MM.1S (cell line): ENCODE measurements at regions not wholly inside any gene's neighbourhood (a gene's known extent, or its start where the extent isn't known, plus 50 kb on each side); places are given as distances from the start of the nearest gene placed in this dataset.

Experiments
- DNase-seq: peaks from one replicate; pipeline ENCODE4 v3.0.0-alpha.2; 2015
- H2AFZ ChIP-seq: fragments of 300-600 bp; sonication (generic); 2 replicates; pipeline ENCODE4 v1.6.0; 2016; ENCODE audit warnings: antibody characterized with exemption, low read length
- H3F3A ChIP-seq: fragments of 300-600 bp; sonication (generic); 2 replicates; pipeline ENCODE4 v1.6.1; 2016; ENCODE audit warnings: mild to moderate bottlenecking, antibody characterized with exemption, low read length, moderate library complexity, mixed read lengths; ENCODE audit not compliant: insufficient read depth
- H3K27ac ChIP-seq: fragments of 300-600 bp; sonication (generic); 2 replicates; pipeline ENCODE4 v1.5.1; 2016; ENCODE audit warnings: mild to moderate bottlenecking, low read length
- H3K27me3 ChIP-seq: fragments of 300-600 bp; sonication (generic); replicated peaks from 2 replicates; pipeline ENCODE4 v1.6.0; 2016; ENCODE audit warnings: low read length; ENCODE audit not compliant: insufficient read depth
- H3K36me3 ChIP-seq: fragments of 300-600 bp; sonication (generic); replicated peaks from 2 replicates; pipeline ENCODE4 v1.6.1; 2016; ENCODE audit warnings: mild to moderate bottlenecking, low read length, mixed read lengths; ENCODE audit not compliant: insufficient read depth
- H3K4me1 ChIP-seq: fragments of 300-600 bp; sonication (generic); 2 replicates; pipeline ENCODE4 v1.6.1; 2016; ENCODE audit warnings: low read length, mixed read lengths
- H3K4me2 ChIP-seq: fragments of 300-600 bp; sonication (generic); 2 replicates; pipeline ENCODE4 v1.6.0; 2016; ENCODE audit warnings: low read depth, low read length
- H3K4me3 ChIP-seq: fragments of 300-600 bp; sonication (generic); 2 replicates; pipeline ENCODE4 v1.5.1; 2016; ENCODE audit warnings: low read length, mixed read lengths
- H3K79me2 ChIP-seq: fragments of 300-600 bp; sonication (generic); 2 replicates; pipeline ENCODE4 v1.6.1; 2016; ENCODE audit warnings: mixed run types, low read length, mixed read lengths
- H3K9ac ChIP-seq: fragments of 300-600 bp; sonication (generic); 2 replicates; pipeline ENCODE4 v1.6.1; 2016; ENCODE audit warnings: low read length, mixed read lengths
- H3K9me2 ChIP-seq: fragments of 300-600 bp; sonication (generic); replicated peaks from 2 replicates; pipeline ENCODE4 v1.6.1; 2016; ENCODE audit warnings: mild to moderate bottlenecking, low read length, mixed read lengths; ENCODE audit not compliant: insufficient read depth
- H3K9me3 ChIP-seq: fragments of 300-600 bp; sonication (generic); replicated peaks from 2 replicates; pipeline ENCODE4 v1.6.1; 2016; ENCODE audit warnings: mild to moderate bottlenecking, low read length, mixed read lengths; ENCODE audit not compliant: insufficient read depth
- H4K20me1 ChIP-seq: fragments of 300-600 bp; sonication (generic); 2 replicates; pipeline ENCODE4 v1.6.1; 2016; ENCODE audit warnings: mild to moderate bottlenecking, low read length, moderate library complexity, mixed read lengths; ENCODE audit not compliant: insufficient read depth
- CTCF ChIP-seq: fragments of 300-600 bp; sonication (generic); IDR thresholded peaks from 2 replicates; pipeline ENCODE4 v1.5.1; 2016; ENCODE audit warnings: antibody characterized with exemption, low read length, mixed read lengths
- EZH2 ChIP-seq: fragments of 300-600 bp; sonication (generic); optimal IDR thresholded peaks from 2 replicates; pipeline ENCODE3; 2017; ENCODE audit warnings: low read depth, mild to moderate bottlenecking, antibody characterized with exemption, low read length, mixed read lengths
- EZH2phosphoT487 ChIP-seq: fragments of 300-600 bp; sonication (generic); IDR thresholded peaks from 2 replicates; pipeline ENCODE4 v1.6.1; 2018; ENCODE audit warnings: antibody characterized with exemption, low read length

- DNase-seq = no peak
- Histone ChIP-seq H3F3A (no peaks in the 10 kb centered on the region), H3K9me3 (no peaks in the 10 kb centered on the region), H3K9me2 (no peaks in the 10 kb centered on the region), H3K4me1 (no peaks in the 10 kb centered on the region), H3K79me2 (no peaks in the 10 kb centered on the region), H3K27me3 (no peaks in the 10 kb centered on the region), H3K36me3 (no peaks in the 10 kb centered on the region), H3K27ac (no peak overlapping the region), H2AFZ (no peak overlapping the region), H4K20me1 (no peaks in the 10 kb centered on the region), H3K4me3 (no peak overlapping the region), H3K9ac (no peak overlapping the region), H3K4me2 (no peak overlapping the region)
- TF ChIP-seq EZH2phosphoT487 = no peak
- no peak for TF ChIP-seq EZH2
- TF ChIP-seq CTCF = no peak
These were observed 138.8 kb downstream of the DTHD1 start for GRCh38 chr4:36420111-36420679.

DNA sequence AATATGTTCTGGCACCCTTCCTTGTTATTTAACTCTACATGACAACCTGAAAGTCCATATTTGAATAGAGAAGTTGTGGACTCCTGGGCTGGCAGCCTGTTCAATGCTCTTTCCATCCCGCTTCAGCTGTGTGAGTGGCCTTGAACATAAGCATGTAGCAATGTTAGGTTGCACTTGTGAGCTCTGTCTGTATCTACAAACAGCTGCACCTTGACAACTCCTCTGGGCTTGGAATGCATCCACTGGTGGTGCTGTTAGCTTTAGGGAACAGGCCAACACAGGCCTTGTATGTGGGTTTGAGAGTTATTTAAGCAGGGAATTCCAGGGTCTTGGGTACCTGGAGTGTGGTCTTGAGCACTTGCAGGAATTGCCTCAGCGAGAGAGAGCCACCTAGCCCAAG lies 141.2 kb downstream of the DTHD1 start:
- Histone ChIP-seq H3K4me1 (no peaks in the 10 kb centered on the region), H3K4me2 (no peak overlapping the region), H3K27ac (no peak overlapping the region), H3K9me2 (no peaks in the 10 kb centered on the region), H3K79me2 (no peaks in the 10 kb centered on the region), H4K20me1 (no peaks in the 10 kb centered on the region), H3K27me3 (no peaks in the 10 kb centered on the region), H3K9me3 (no peaks in the 10 kb centered on the region), H2AFZ (no peak overlapping the region), H3F3A (no peaks in the 10 kb centered on the region), H3K36me3 (no peaks in the 10 kb centered on the region), H3K9ac (no peak overlapping the region), H3K4me3 (no peak overlapping the region)
- TF ChIP-seq EZH2phosphoT487 = no peak
- no peak for TF ChIP-seq CTCF
- no peak for TF ChIP-seq EZH2
- DNase-seq = no peak

GRCh38 chr4:36426741-36427140 lies 145.3 kb downstream of the DTHD1 start:
- DNase-seq = no peak

More at GRCh38 chr4:36426741-36427140, 145.3 kb downstream of the DTHD1 start:
- no peak overlapping the region for H3K9ac ChIP-seq
- H3K79me2 ChIP-seq = no peaks in the 10 kb centered on the region
- no peaks in the 10 kb centered on the region for H3F3A ChIP-seq
- TF ChIP-seq EZH2phosphoT487 (no peak), CTCF (no peak), EZH2 (no peak)
- H3K9me2 ChIP-seq = no peaks in the 10 kb centered on the region
- H3K9me3 ChIP-seq = no peaks in the 10 kb centered on the region
- H3K4me3 ChIP-seq = no peak overlapping the region
- no peaks in the 10 kb centered on the region for H3K27me3 ChIP-seq
- H3K4me2 ChIP-seq = no peak overlapping the region
- H2AFZ ChIP-seq = no peak overlapping the region
- no peaks in the 10 kb centered on the region for H4K20me1 ChIP-seq
- no peak overlapping the region for H3K27ac ChIP-seq
- H3K4me1 ChIP-seq = no peaks in the 10 kb centered on the region
- no peaks in the 10 kb centered on the region for H3K36me3 ChIP-seq
